Progenitor cell of endocrine pancreas (in vitro differentiated cells): ENCODE measurements at regions not wholly inside any gene's neighbourhood (a gene's known extent, or its start where the extent isn't known, plus 50 kb on each side); places are given as distances from the start of the nearest gene placed in this dataset.
A peak's percentile ranks its signal among the peaks of the same experiment; 100 is the strongest.
"Not testable (repeated sequence)": the region's sequence is repeated elsewhere in the genome, so short reads cannot be mapped to it uniquely, and the experiment has no call there.

Experiments used
- DNase-seq: peaks from one replicate; pipeline ENCODE4 v3.0.0; 2021; ENCODE audit warnings: low spot score; ENCODE audit not compliant: unreplicated experiment
- H3K27ac Mint-ChIP-seq: 2 replicates; pipeline ENCODE4 v1.8.0; 2021; ENCODE audit warnings: mild to moderate bottlenecking, moderate library complexity, mixed read lengths
- H3K27me3 Mint-ChIP-seq: 2 replicates; pipeline ENCODE4 v1.8.0; 2021; ENCODE audit warnings: mixed read lengths
- H3K36me3 Mint-ChIP-seq: 2 replicates; pipeline ENCODE4 v1.8.0; 2022; ENCODE audit warnings: mixed read lengths; ENCODE audit not compliant: insufficient read depth
- H3K4me1 Mint-ChIP-seq: 2 replicates; pipeline ENCODE4 v1.8.0; 2021; ENCODE audit warnings: low read depth, mixed read lengths
- H3K4me3 Mint-ChIP-seq: 2 replicates; pipeline ENCODE4 v1.8.0; 2021; ENCODE audit warnings: low read depth, mild to moderate bottlenecking, moderate library complexity, mixed read lengths
- H3K9me3 Mint-ChIP-seq: 2 replicates; pipeline ENCODE4 v1.8.0; 2021; ENCODE audit warnings: low read depth, mixed read lengths
- TF ChIP-seq, protein P1 (sequence below): fragments of 200-600 bp; sonication (generic); IDR thresholded peaks from one replicate; pipeline ENCODE4 v1.5.0; 2021; ENCODE audit warnings: antibody characterized with exemption, mild to moderate bottlenecking; ENCODE audit not compliant: unreplicated experiment

GRCh38 chr15:59783774-59784520, 94.8 kb upstream of the BNIP2 start:
- H3K9me3 Mint-ChIP-seq, H3K4me1 Mint-ChIP-seq, H3K4me3 Mint-ChIP-seq, H3K27me3 Mint-ChIP-seq, H3K27ac Mint-ChIP-seq, H3K36me3 Mint-ChIP-seq, DNase-seq: not testable (repeated sequence)

GRCh38 chr15:59779110-59779509, 90.0 kb upstream of the BNIP2 start:
- no peak for DNase-seq
- peaks cover 5% of the 10 kb centered on the region for H3K4me1 Mint-ChIP-seq
- H3K9me3 Mint-ChIP-seq = peaks cover 6% of the 10 kb centered on the region
- TF ChIP-seq, protein P1, sequence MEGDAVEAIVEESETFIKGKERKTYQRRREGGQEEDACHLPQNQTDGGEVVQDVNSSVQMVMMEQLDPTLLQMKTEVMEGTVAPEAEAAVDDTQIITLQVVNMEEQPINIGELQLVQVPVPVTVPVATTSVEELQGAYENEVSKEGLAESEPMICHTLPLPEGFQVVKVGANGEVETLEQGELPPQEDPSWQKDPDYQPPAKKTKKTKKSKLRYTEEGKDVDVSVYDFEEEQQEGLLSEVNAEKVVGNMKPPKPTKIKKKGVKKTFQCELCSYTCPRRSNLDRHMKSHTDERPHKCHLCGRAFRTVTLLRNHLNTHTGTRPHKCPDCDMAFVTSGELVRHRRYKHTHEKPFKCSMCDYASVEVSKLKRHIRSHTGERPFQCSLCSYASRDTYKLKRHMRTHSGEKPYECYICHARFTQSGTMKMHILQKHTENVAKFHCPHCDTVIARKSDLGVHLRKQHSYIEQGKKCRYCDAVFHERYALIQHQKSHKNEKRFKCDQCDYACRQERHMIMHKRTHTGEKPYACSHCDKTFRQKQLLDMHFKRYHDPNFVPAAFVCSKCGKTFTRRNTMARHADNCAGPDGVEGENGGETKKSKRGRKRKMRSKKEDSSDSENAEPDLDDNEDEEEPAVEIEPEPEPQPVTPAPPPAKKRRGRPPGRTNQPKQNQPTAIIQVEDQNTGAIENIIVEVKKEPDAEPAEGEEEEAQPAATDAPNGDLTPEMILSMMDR = no peak
- peaks cover 5% of the 10 kb centered on the region for H3K27me3 Mint-ChIP-seq
- H3K4me3 Mint-ChIP-seq = no peak overlapping the region
- H3K27ac Mint-ChIP-seq = no peak overlapping the region
- peaks cover 1% of the 10 kb centered on the region for H3K36me3 Mint-ChIP-seq

DNA sequence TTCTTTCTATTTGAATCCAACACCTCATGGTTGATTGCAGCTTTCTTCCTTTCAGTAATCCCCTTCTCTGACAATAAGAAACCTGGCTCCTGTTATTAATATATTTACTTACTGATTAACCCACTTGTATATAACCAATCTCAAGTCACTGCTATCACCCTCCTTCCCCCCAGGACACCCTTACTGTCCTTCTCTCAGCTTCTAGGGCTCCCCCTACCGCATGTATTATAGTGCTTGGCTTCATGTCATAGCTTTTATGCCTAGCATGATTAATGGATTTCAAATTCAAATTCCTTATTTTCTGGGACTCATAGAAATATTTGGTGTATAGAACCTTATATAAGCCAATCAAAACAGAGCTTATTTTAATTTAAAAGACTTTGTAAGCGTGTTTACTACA, 75.7 kb upstream of the BNIP2 start:
- H3K4me3 Mint-ChIP-seq = no peak overlapping the region
- H3K9me3 Mint-ChIP-seq = no peaks in the 10 kb centered on the region
- no peak overlapping the region for H3K27ac Mint-ChIP-seq
- DNase-seq = no peak
- H3K4me1 Mint-ChIP-seq = no peaks in the 10 kb centered on the region
- peaks cover 5% of the 10 kb centered on the region for H3K27me3 Mint-ChIP-seq
- no peaks in the 10 kb centered on the region for H3K36me3 Mint-ChIP-seq
- TF ChIP-seq, protein P1 = no peak

GRCh38 chr15:59762558-59762957, 73.4 kb upstream of the BNIP2 start:
- no peaks in the 10 kb centered on the region for H3K36me3 Mint-ChIP-seq
- DNase-seq = no peak
- H3K9me3 Mint-ChIP-seq = no peaks in the 10 kb centered on the region

GRCh38 chr15:59760256-59760655, 71.1 kb upstream of the BNIP2 start:
- not testable (repeated sequence) for H3K27ac Mint-ChIP-seq, H3K36me3 Mint-ChIP-seq, H3K4me1 Mint-ChIP-seq, H3K4me3 Mint-ChIP-seq, H3K27me3 Mint-ChIP-seq, DNase-seq, H3K9me3 Mint-ChIP-seq

More at GRCh38 chr15:59762558-59762957, 73.4 kb upstream of the BNIP2 start:
- H3K27me3 Mint-ChIP-seq = peaks cover 5% of the 10 kb centered on the region
- H3K4me1 Mint-ChIP-seq = no peaks in the 10 kb centered on the region
- H3K4me3 Mint-ChIP-seq = no peak overlapping the region
- H3K27ac Mint-ChIP-seq = no peak overlapping the region
- TF ChIP-seq, protein P1 = no peak

- no peak for DNase-seq
- H3K36me3 Mint-ChIP-seq = no peaks in the 10 kb centered on the region
- H3K27me3 Mint-ChIP-seq = peaks cover 5% of the 10 kb centered on the region
- H3K27ac Mint-ChIP-seq = peak overlapping the region; percentile 34
- H3K4me1 Mint-ChIP-seq = peaks cover 14% of the 10 kb centered on the region
- no peak overlapping the region for H3K4me3 Mint-ChIP-seq
- H3K9me3 Mint-ChIP-seq = no peaks in the 10 kb centered on the region
- TF ChIP-seq, protein P1 = peak; percentile 48
These were observed 62.7 kb upstream of the BNIP2 start for GRCh38 chr15:59751552-59752413.
